AG09309 (cell line): ENCODE measurements at regions not wholly inside any gene's neighbourhood (a gene's known extent, or its start where the extent isn't known, plus 50 kb on each side); places are given as distances from the start of the nearest gene placed in this dataset.

ENCODE experiments used
- DNase-seq: peaks from one replicate; pipeline ENCODE4 v3.0.0-alpha.2; 2010; ENCODE audit warnings: low read depth
- H3K4me3 ChIP-seq: 2 replicates; pipeline ENCODE4 v1.5.1; 2011; ENCODE audit warnings: mild to moderate bottlenecking, low read depth, low read length, moderate library complexity; ENCODE audit not compliant: control insufficient read depth
- CTCF ChIP-seq: IDR thresholded peaks from 2 replicates; pipeline ENCODE4 v1.5.1; 2011; ENCODE audit warnings: mild to moderate bottlenecking, low read depth, low read length, inconsistent platforms; ENCODE audit not compliant: insufficient read depth, control insufficient read depth; ENCODE audit errors: missing control alignments

- no peak overlapping the region for H3K4me3 ChIP-seq
- DNase-seq: peak; percentile 4
- TF ChIP-seq CTCF: no peak
Observed at GRCh38 chr1:112172294-112172882, 182.9 kb upstream of the KCND3 start.

GRCh38 chr1:112177314-112177713 lies 187.8 kb upstream of the KCND3 start:
- TF ChIP-seq CTCF: no peak
- H3K4me3 ChIP-seq: no peak overlapping the region
- no peak for DNase-seq

- no peak for DNase-seq
- no peak overlapping the region for H3K4me3 ChIP-seq
- no peak for TF ChIP-seq CTCF
Observed at GRCh38 chr1:112188611-112189010, 199.1 kb upstream of the KCND3 start.

- H3K4me3 ChIP-seq: no peak overlapping the region
- no peak for DNase-seq
- TF ChIP-seq CTCF: no peak
Observed at GRCh38 chr1:112196008-112196588, 199.9 kb upstream of the CTTNBP2NL start.

- no peak for DNase-seq
Observed at GRCh38 chr1:112196731-112197130, 199.3 kb upstream of the CTTNBP2NL start.

GRCh38 chr1:112209493-112209892 lies 186.5 kb upstream of the CTTNBP2NL start:
- no peak overlapping the region for H3K4me3 ChIP-seq
- no peak for DNase-seq
- TF ChIP-seq CTCF: no peak

More at GRCh38 chr1:112196731-112197130, 199.3 kb upstream of the CTTNBP2NL start:
- no peak for TF ChIP-seq CTCF
- H3K4me3 ChIP-seq: no peak overlapping the region
